SK-N-SH (cell line): ENCODE measurements at regions not wholly inside any gene's neighbourhood (a gene's known extent, or its start where the extent isn't known, plus 50 kb on each side); places are given as distances from the start of the nearest gene placed in this dataset.

Experiments
- CTCF ChIA-PET: fragments of 300-600, 350-600 bp; formaldehyde crosslinking; extraction: SDS; loops from one replicate; lab custom pipeline; 2021; lab: Yijun Ruan, JAX
- POLR2A ChIA-PET: fragments of 350-600 bp; sonication (Branson Sonifier 250); formaldehyde crosslinking; extraction: SDS; loops from one replicate; lab custom pipeline; 2020; ENCODE audit warnings: antibody characterized with exemption, inconsistent platforms; lab: Yijun Ruan, JAX
- DNase-seq: peaks from one replicate; pipeline ENCODE4 v3.0.0; 2012
- H2AFZ ChIP-seq: fragments of 200-600 bp; sonication (generic); 2 replicates; pipeline ENCODE4 v1.8.1; 2016; ENCODE audit warnings: antibody characterized with exemption, mild to moderate bottlenecking, low read depth
- H3F3A ChIP-seq: fragments of 200-600 bp; sonication (generic); replicated peaks from 2 replicates; pipeline ENCODE3; 2016; ENCODE audit warnings: antibody characterized with exemption, mild to moderate bottlenecking; ENCODE audit not compliant: insufficient read depth
- H3K27ac ChIP-seq, 2 experiments: fragments of 200-500 bp in 1 of 2; fragments of 200-600 bp in 1 of 2; sonication (Bioruptor generic) in 1 of 2; sonication (generic), shearing (Covaris generic) in 1 of 2; 2 replicates each; pipeline versions ENCODE4 v1.5.1 to v1.6.1; 2014 to 2016; ENCODE audit warnings: low read depth in 2 of 2, inconsistent platforms in 1 of 2, low read length in 1 of 2, mild to moderate bottlenecking in 1 of 2, mixed read lengths in 1 of 2
- H3K27me3 ChIP-seq: fragments of 200-600 bp; sonication (generic), shearing (Covaris generic); 2 replicates; pipeline ENCODE4 v1.6.1; 2016; ENCODE audit warnings: mixed run types; ENCODE audit not compliant: insufficient read depth
- H3K36me3 ChIP-seq, 2 experiments: fragments of 200-500 bp in 1 of 2; fragments of 200-600 bp in 1 of 2; sonication (Bioruptor generic) in 1 of 2; sonication (generic) in 1 of 2; replicated peaks in 1 of 2; 2 replicates each; pipeline versions ENCODE3 to v1.5.1; 2014 to 2016; ENCODE audit warnings: low read length in 1 of 2, mild to moderate bottlenecking in 1 of 2; ENCODE audit not compliant: insufficient read depth in 2 of 2, control insufficient read depth in 1 of 2
- H3K4me1 ChIP-seq, 2 experiments: fragments of 200-500 bp in 1 of 2; fragments of 200-600 bp in 1 of 2; sonication (Bioruptor generic) in 1 of 2; sonication (generic), shearing (Covaris generic) in 1 of 2; 2 replicates each; pipeline versions ENCODE4 v1.5.1 to v1.6.1; 2014 to 2016; ENCODE audit warnings: low read depth in 1 of 2, low read length in 1 of 2, mixed run types in 1 of 2; ENCODE audit not compliant: insufficient read depth in 2 of 2, control insufficient read depth in 1 of 2
- H3K4me2 ChIP-seq: fragments of 200-600 bp; sonication (generic), shearing (Covaris generic); 2 replicates; pipeline ENCODE4 v1.6.1; 2017; ENCODE audit warnings: mixed run types
- H3K4me3 ChIP-seq, 2 experiments: fragments of 200-500 bp in 1 of 2; fragments of 200-600 bp in 1 of 2; sonication (Bioruptor generic) in 1 of 2; sonication (generic), shearing (Covaris generic) in 1 of 2; 2 replicates each; pipeline versions ENCODE4 v1.5.1 to v1.8.1; 2014 to 2016; ENCODE audit warnings: low read depth in 2 of 2, inconsistent platforms in 1 of 2, low read length in 1 of 2, mild to moderate bottlenecking in 1 of 2, mixed read lengths in 1 of 2, moderate library complexity in 1 of 2
- H3K79me2 ChIP-seq: fragments of 200-600 bp; sonication (generic); 2 replicates; pipeline ENCODE4 v1.8.1; 2017; ENCODE audit warnings: mild to moderate bottlenecking; ENCODE audit not compliant: insufficient read depth
- H3K9ac ChIP-seq: fragments of 200-600 bp; sonication (generic); 2 replicates; pipeline ENCODE4 v1.6.1; 2017; ENCODE audit warnings: mixed run types
- H3K9me2 ChIP-seq: fragments of 200-600 bp; sonication (generic); 2 replicates; pipeline ENCODE4 v1.6.1; 2017; ENCODE audit warnings: mixed run types
- H3K9me3 ChIP-seq: fragments of 200-600 bp; sonication (generic); 2 replicates; pipeline ENCODE4 v1.6.1; 2017; ENCODE audit warnings: mixed run types, mild to moderate bottlenecking, moderate library complexity
- H4K20me1 ChIP-seq: fragments of 200-600 bp; sonication (generic); 2 replicates; pipeline ENCODE4 v1.6.1; 2017; ENCODE audit warnings: mild to moderate bottlenecking, mixed run types; ENCODE audit not compliant: insufficient read depth
- ELF1 ChIP-seq: IDR thresholded peaks from 2 replicates; pipeline ENCODE4 v1.4.0; 2012
- FOXJ3 ChIP-seq: sonication (generic); formaldehyde crosslinking; IDR thresholded peaks from 2 replicates; pipeline ENCODE4 v1.5.1; 2020; ENCODE audit warnings: mild to moderate bottlenecking, missing genetic modification reagents
- FOXM1 ChIP-seq: IDR thresholded peaks from 2 replicates; pipeline ENCODE4 v1.4.0; 2012; ENCODE audit warnings: low read depth, mild to moderate bottlenecking
- GABPA ChIP-seq: IDR thresholded peaks from 2 replicates; pipeline ENCODE4 v1.4.0; 2012; ENCODE audit warnings: low read depth, mild to moderate bottlenecking
- MXI1 ChIP-seq: IDR thresholded peaks from 2 replicates; pipeline ENCODE4 v1.6.1; 2012; ENCODE audit warnings: mild to moderate bottlenecking, low read depth, low read length, improper control_type of control experiment
- POLR2AphosphoS5 ChIP-seq: IDR thresholded peaks from 2 replicates; pipeline ENCODE4 v1.6.1; 2012; ENCODE audit warnings: low read depth, low read length
- RAD21 ChIP-seq: IDR thresholded peaks from 2 replicates; pipeline ENCODE4 v1.6.1; 2012; ENCODE audit warnings: mild to moderate bottlenecking, low read length
- SIN3A ChIP-seq: IDR thresholded peaks from 2 replicates; pipeline ENCODE4 v1.6.1; 2012; ENCODE audit warnings: low read depth, mild to moderate bottlenecking, low read length, moderate library complexity, borderline replicate concordance
- TEAD4 ChIP-seq: IDR thresholded peaks from 2 replicates; pipeline ENCODE4 v1.4.0; 2012; ENCODE audit warnings: mild to moderate bottlenecking, borderline replicate concordance; ENCODE audit not compliant: insufficient read depth
- WGBS: methylation state at CpG from one replicate; pipeline ENCODE4 v1.1.6; 2017; ENCODE audit warnings: low lambda C conversion rate; 5-methylcytosine and 5-hydroxymethylcytosine counted together
- TF ChIP-seq, protein P1 (sequence below): fragments of 150-350 bp; IDR thresholded peaks from 2 replicates; pipeline ENCODE4 v1.6.1; 2017; ENCODE audit warnings: antibody characterized with exemption, low read length, low read depth, borderline replicate concordance

GRCh38 chr5:2373631-2374030 is 377.8 kb downstream of the IRX2 start:
- no peak overlapping the region for H3K4me2 ChIP-seq
- H3K9me2 ChIP-seq, result no peaks in the 10 kb centered on the region
- no peak overlapping the region for H3K27ac ChIP-seq
- TF ChIP-seq TEAD4 (no peak), MXI1 (no peak), RAD21 (no peak), ELF1 (no peak), GABPA (no peak), POLR2AphosphoS5 (no peak)
- TF ChIP-seq, protein P1, sequence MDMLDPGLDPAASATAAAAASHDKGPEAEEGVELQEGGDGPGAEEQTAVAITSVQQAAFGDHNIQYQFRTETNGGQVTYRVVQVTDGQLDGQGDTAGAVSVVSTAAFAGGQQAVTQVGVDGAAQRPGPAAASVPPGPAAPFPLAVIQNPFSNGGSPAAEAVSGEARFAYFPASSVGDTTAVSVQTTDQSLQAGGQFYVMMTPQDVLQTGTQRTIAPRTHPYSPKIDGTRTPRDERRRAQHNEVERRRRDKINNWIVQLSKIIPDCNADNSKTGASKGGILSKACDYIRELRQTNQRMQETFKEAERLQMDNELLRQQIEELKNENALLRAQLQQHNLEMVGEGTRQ, result no peak
- no peak overlapping the region for H3K4me3 ChIP-seq
- H3K4me1 ChIP-seq, result no peaks in the 10 kb centered on the region
- ChIA-PET CTCF (no interaction called here), POLR2A (no interaction called here)
- no peaks in the 10 kb centered on the region for H3K36me3 ChIP-seq
- H3K9ac ChIP-seq, result no peak overlapping the region
- no peaks in the 10 kb centered on the region for H3F3A ChIP-seq
- WGBS, result 9% methylated on average over 6 of the region's 6 CpGs
- no peaks in the 10 kb centered on the region for H3K79me2 ChIP-seq
- no peaks in the 10 kb centered on the region for H3K9me3 ChIP-seq
- H2AFZ ChIP-seq, result no peak overlapping the region
- no peak for DNase-seq
- H4K20me1 ChIP-seq, result no peaks in the 10 kb centered on the region
- H3K27me3 ChIP-seq, result peaks cover 8% of the 10 kb centered on the region; the same call in 1 of the 2 replicates

- Histone ChIP-seq H3K79me2 (no peaks in the 10 kb centered on the region), H3F3A (no peaks in the 10 kb centered on the region), H3K4me3 (no peak overlapping the region), H3K9me2 (no peaks in the 10 kb centered on the region), H3K4me1 (no peaks in the 10 kb centered on the region), H3K27me3 (peaks cover 13% of the 10 kb centered on the region; the same call in 1 of the 2 replicates), H3K4me2 (no peak overlapping the region), H3K9me3 (no peaks in the 10 kb centered on the region), H3K9ac (no peak overlapping the region)
- WGBS, result 2% methylated on average over 8 of the region's 14 CpGs
- no peak for DNase-seq
- TF ChIP-seq, protein P1, result no peak
- TF ChIP-seq FOXJ3 (no peak), SIN3A (no peak), TEAD4 (no peak), FOXM1 (no peak)
- TF ChIP-seq, all 33 proteins: peak for 0
- Histone ChIP-seq H3K36me3 (no peaks in the 10 kb centered on the region), H4K20me1 (no peaks in the 10 kb centered on the region), H3K27ac (no peak overlapping the region), H2AFZ (no peak overlapping the region)
- ChIA-PET POLR2A (no interaction called here), CTCF (no interaction called here)
Observed at GRCh38 chr5:2371419-2371710, 380.1 kb downstream of the IRX2 start.
